ENCODE measurements at regions not wholly inside any gene's neighbourhood (a gene's known extent, or its start where the extent isn't known, plus 50 kb on each side); places are given as distances from the start of the nearest gene placed in this dataset.

DNA sequence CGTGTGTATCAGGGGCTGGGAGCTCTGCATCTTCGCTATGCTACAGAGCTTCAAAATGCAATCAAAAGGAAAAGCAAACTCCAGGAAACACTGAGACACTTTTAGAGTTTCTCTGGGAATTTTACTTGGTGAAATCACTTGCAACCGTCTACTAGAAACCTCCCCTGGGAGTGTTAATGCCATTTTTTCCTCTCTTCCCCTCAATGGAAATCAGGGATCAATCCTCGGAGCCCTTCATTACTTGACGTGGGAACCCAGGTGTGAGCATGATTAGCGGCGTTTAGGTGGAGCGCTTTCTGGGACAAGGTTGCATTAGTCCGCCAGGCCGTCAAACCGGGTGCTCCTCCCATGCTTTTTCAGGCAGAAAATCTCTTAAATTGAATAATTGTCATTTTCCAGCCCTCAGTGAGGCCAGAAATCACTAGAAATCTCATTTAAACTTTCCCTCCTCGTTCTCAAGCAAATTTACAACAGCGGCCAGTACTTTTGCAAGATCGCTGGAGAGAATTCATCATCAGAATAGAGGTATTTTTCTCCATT is 191.3 kb downstream of the IRX1 start:
- H3K27ac Mint-ChIP-seq (ENCODE audit: unreplicated experiment): no peak overlapping the region
- H3K36me3 Mint-ChIP-seq (ENCODE audit: low read depth, unreplicated experiment): no peaks in the 10 kb centered on the region
- Histone ChIP-seq H3K4me1 (ENCODE audit: insufficient read depth, low read length) (no peaks in the 10 kb centered on the region), H3K36me3 (ENCODE audit: insufficient read depth, low read length) (no peaks in the 10 kb centered on the region), H3K4me2 (ENCODE audit: low read length) (no peak overlapping the region), H3K9me3 (ENCODE audit: insufficient read depth, low read depth, low read length) (peaks cover 7% of the 10 kb centered on the region), H4K20me1 (ENCODE audit: insufficient read depth, low read length) (no peaks in the 10 kb centered on the region), H3K4me3 (ENCODE audit: insufficient read depth, low read depth, low read length) (no peak overlapping the region), H3K9ac (ENCODE audit: low read length) (no peak overlapping the region), H3K79me2 (ENCODE audit: insufficient read depth, low read length) (no peaks in the 10 kb centered on the region), H3K27me3 (ENCODE audit: insufficient read depth, low read length) (no peaks in the 10 kb centered on the region), H3K27ac (ENCODE audit: low read depth, low read length) (no peak overlapping the region), H2AFZ (ENCODE audit: low read depth, low read length) (no peak overlapping the region)
- TF ChIP-seq EZH2 (IDR thresholded peaks at IDR 0.05; ENCODE audit: insufficient read depth, low read length): no peak
- TF ChIP-seq, protein P1, sequence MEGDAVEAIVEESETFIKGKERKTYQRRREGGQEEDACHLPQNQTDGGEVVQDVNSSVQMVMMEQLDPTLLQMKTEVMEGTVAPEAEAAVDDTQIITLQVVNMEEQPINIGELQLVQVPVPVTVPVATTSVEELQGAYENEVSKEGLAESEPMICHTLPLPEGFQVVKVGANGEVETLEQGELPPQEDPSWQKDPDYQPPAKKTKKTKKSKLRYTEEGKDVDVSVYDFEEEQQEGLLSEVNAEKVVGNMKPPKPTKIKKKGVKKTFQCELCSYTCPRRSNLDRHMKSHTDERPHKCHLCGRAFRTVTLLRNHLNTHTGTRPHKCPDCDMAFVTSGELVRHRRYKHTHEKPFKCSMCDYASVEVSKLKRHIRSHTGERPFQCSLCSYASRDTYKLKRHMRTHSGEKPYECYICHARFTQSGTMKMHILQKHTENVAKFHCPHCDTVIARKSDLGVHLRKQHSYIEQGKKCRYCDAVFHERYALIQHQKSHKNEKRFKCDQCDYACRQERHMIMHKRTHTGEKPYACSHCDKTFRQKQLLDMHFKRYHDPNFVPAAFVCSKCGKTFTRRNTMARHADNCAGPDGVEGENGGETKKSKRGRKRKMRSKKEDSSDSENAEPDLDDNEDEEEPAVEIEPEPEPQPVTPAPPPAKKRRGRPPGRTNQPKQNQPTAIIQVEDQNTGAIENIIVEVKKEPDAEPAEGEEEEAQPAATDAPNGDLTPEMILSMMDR (IDR thresholded peaks at IDR 0.05; ENCODE audit: insufficient read depth, low read depth, low read length): no peak
- DNase-seq (ENCODE audit: low read depth) (no peak), FAIRE-seq (no peak)
- H3K27me3 Mint-ChIP-seq (ENCODE audit: low read depth, unreplicated experiment): no peaks in the 10 kb centered on the region
- no peaks in the 10 kb centered on the region for H3K4me1 Mint-ChIP-seq (ENCODE audit: low read depth, unreplicated experiment)
- no peaks in the 10 kb centered on the region for H3K9me3 Mint-ChIP-seq (ENCODE audit: unreplicated experiment)
- H3K4me3 Mint-ChIP-seq (ENCODE audit: unreplicated experiment): no peak overlapping the region

DNA sequence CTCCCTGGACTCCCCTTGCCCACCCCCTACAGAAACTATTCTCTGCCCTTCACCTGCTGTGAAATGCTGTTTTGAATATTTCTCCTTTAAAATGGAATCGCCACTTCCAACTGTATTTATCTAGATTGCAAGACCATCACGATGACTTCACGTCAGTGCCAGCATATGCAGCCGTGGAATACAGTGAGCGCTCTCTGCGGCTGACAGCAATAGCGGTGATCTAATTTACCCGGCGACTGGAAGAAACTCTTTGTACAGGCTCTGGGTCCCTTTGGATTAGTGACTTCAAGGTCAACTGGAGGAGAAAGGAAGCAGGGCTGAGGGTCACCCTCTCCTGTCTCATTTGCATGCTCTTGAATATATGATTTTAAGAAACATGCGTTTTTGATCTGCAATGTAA is 192.0 kb downstream of the IRX1 start:
- H3K4me3 Mint-ChIP-seq (ENCODE audit: unreplicated experiment): no peak overlapping the region
- no peak for DNase-seq (ENCODE audit: low read depth)
- no peaks in the 10 kb centered on the region for H3K36me3 Mint-ChIP-seq (ENCODE audit: low read depth, unreplicated experiment)
- no peak for FAIRE-seq
- H3K36me3 ChIP-seq (ENCODE audit: insufficient read depth, low read length): no peaks in the 10 kb centered on the region
- peaks cover 7% of the 10 kb centered on the region for H3K9me3 ChIP-seq (ENCODE audit: insufficient read depth, low read depth, low read length)
- no peak overlapping the region for H3K4me2 ChIP-seq (ENCODE audit: low read length)
- H3K9ac ChIP-seq (ENCODE audit: low read length): no peak overlapping the region
- no peak overlapping the region for H2AFZ ChIP-seq (ENCODE audit: low read depth, low read length)
- TF ChIP-seq, protein P1 (IDR thresholded peaks at IDR 0.05; ENCODE audit: insufficient read depth, low read depth, low read length): no peak
- TF ChIP-seq EZH2 (IDR thresholded peaks at IDR 0.05; ENCODE audit: insufficient read depth, low read length): no peak
- no peaks in the 10 kb centered on the region for H3K27me3 Mint-ChIP-seq (ENCODE audit: low read depth, unreplicated experiment)
- no peaks in the 10 kb centered on the region for H3K4me1 ChIP-seq (ENCODE audit: insufficient read depth, low read length)
- H3K4me1 Mint-ChIP-seq (ENCODE audit: low read depth, unreplicated experiment): no peaks in the 10 kb centered on the region
- no peaks in the 10 kb centered on the region for H3K79me2 ChIP-seq (ENCODE audit: insufficient read depth, low read length)
- H3K4me3 ChIP-seq (ENCODE audit: insufficient read depth, low read depth, low read length): no peak overlapping the region
- no peak overlapping the region for H3K27ac ChIP-seq (ENCODE audit: low read depth, low read length)
- no peaks in the 10 kb centered on the region for H3K9me3 Mint-ChIP-seq (ENCODE audit: unreplicated experiment)
- no peaks in the 10 kb centered on the region for H3K27me3 ChIP-seq (ENCODE audit: insufficient read depth, low read length)
- H4K20me1 ChIP-seq (ENCODE audit: insufficient read depth, low read length): no peaks in the 10 kb centered on the region
- no peak overlapping the region for H3K27ac Mint-ChIP-seq (ENCODE audit: unreplicated experiment)

DNA sequence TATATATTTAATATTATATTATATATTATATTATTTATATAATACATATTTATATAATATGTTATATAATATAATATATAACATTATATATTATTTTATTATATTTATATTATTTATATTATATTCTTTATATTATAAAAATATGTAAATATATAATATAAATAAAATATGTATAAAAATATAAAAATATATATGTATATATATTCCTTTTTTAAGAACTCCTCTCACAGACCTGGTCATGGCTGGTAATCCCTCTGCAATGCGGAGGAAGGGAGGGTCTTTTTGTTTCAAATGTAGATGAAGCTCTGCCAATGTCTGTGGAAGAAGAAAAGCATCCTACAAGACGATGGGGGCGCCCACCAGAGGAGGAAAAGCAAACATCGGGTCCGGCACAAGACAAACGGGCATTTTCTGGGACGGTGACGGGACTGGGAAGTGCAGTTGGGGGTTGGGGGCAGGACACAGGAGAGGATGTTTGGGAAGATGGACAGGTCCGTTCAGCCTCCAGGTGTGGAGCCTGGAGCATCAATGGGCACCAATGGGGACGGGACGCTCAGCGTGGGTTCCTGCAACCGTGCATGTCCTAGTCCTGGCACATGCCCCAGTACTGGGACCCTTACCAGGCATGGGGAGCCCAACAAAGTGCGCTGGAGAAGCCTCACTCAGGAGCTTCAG is 194.0 kb downstream of the IRX1 start:
- Histone ChIP-seq H3K9ac (ENCODE audit: low read length) (no peak overlapping the region), H3K27me3 (ENCODE audit: insufficient read depth, low read length) (no peaks in the 10 kb centered on the region), H3K79me2 (ENCODE audit: insufficient read depth, low read length) (no peaks in the 10 kb centered on the region), H3K9me3 (ENCODE audit: insufficient read depth, low read depth, low read length) (peaks cover 7% of the 10 kb centered on the region), H3K4me3 (ENCODE audit: insufficient read depth, low read depth, low read length) (no peak overlapping the region), H4K20me1 (ENCODE audit: insufficient read depth, low read length) (no peaks in the 10 kb centered on the region), H3K27ac (ENCODE audit: low read depth, low read length) (no peak overlapping the region), H3K4me1 (ENCODE audit: insufficient read depth, low read length) (no peaks in the 10 kb centered on the region), H3K4me2 (ENCODE audit: low read length) (no peak overlapping the region), H3K36me3 (ENCODE audit: insufficient read depth, low read length) (no peaks in the 10 kb centered on the region), H2AFZ (ENCODE audit: low read depth, low read length) (no peak overlapping the region)
- DNase-seq (ENCODE audit: low read depth) (no peak), FAIRE-seq (no peak)
- H3K27me3 Mint-ChIP-seq (ENCODE audit: low read depth, unreplicated experiment): no peaks in the 10 kb centered on the region
- no peaks in the 10 kb centered on the region for H3K36me3 Mint-ChIP-seq (ENCODE audit: low read depth, unreplicated experiment)
- peaks cover 2% of the 10 kb centered on the region for H3K9me3 Mint-ChIP-seq (ENCODE audit: unreplicated experiment)
- H3K4me1 Mint-ChIP-seq (ENCODE audit: low read depth, unreplicated experiment): no peaks in the 10 kb centered on the region
- no peak overlapping the region for H3K4me3 Mint-ChIP-seq (ENCODE audit: unreplicated experiment)
- H3K27ac Mint-ChIP-seq (ENCODE audit: unreplicated experiment): no peak overlapping the region
- no peak for TF ChIP-seq EZH2 (IDR thresholded peaks at IDR 0.05; ENCODE audit: insufficient read depth, low read length)
- TF ChIP-seq, protein P1 (IDR thresholded peaks at IDR 0.05; ENCODE audit: insufficient read depth, low read depth, low read length): no peak
